SH-SY5Y (cell line): ENCODE measurements at regions not wholly inside any gene's neighbourhood (a gene's known extent, or its start where the extent isn't known, plus 50 kb on each side); places are given as distances from the start of the nearest gene placed in this dataset.

Source experiments
- GATA2 ChIP-seq: IDR thresholded peaks from 2 replicates; pipeline ENCODE4 v1.6.1; 2011; ENCODE audit warnings: mild to moderate bottlenecking, low read depth, low read length
- GATA3 ChIP-seq: IDR thresholded peaks from 2 replicates; pipeline ENCODE4 v1.6.1; 2011; ENCODE audit warnings: low read depth, mild to moderate bottlenecking, low read length, moderate library complexity

GRCh38 chr14:81584495-81584894, 50.8 kb upstream of the SEL1L start:
- TF ChIP-seq GATA2: no peak

- TF ChIP-seq GATA3: no peak
- no peak for TF ChIP-seq GATA2
Observed at GRCh38 chr14:81589381-81590065, 55.9 kb upstream of the SEL1L start.

GRCh38 chr14:81591266-81591665, 57.6 kb upstream of the SEL1L start:
- no peak for TF ChIP-seq GATA3
- no peak for TF ChIP-seq GATA2

- TF ChIP-seq GATA3 (no peak), GATA2 (no peak)
Observed at GRCh38 chr14:81594012-81594411, 60.4 kb upstream of the SEL1L start.

DNA sequence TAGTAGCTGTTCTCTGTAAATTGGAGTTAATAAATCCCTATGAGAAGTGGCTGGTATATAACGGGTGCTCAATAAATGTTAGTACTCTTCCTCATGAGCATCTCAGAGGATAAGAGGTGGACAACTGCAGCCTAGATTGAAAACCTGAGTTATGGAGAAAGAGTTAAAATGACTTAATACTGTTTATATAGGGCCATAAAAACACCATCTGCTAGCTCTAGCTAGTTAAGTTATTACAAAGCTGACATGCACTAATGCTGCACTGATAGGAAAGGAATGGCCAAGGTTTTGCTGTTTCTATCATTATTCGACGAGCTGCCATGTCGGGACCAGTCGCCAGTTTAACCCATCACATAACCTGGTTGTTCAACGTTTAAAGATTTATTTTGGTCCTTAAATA, 72.0 kb upstream of the SEL1L start:
- no peak for TF ChIP-seq GATA2
- TF ChIP-seq GATA3: no peak

GRCh38 chr14:81613341-81614045, 79.8 kb upstream of the SEL1L start:
- TF ChIP-seq GATA3 (no peak), GATA2 (no peak)

DNA sequence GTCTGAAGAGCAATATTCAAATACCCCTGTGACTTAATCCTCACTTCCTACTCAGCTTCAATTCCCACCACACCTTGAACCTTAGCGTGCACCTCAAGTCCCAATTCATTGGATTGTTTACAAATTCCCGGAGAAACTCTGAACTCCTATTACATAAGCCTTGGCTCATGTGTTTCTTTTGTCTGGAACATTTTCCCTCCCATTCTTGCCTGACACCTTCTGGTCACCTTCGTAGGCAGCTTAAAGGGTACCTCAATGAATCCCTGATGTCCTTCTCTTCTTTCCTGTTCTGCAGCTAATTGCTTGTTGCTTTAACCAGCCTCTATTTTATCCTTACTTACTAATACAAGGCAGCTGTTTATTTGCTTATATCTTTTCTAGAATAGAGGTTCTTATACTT, 85.0 kb upstream of the SEL1L start:
- TF ChIP-seq GATA3 (no peak), GATA2 (no peak)

DNA sequence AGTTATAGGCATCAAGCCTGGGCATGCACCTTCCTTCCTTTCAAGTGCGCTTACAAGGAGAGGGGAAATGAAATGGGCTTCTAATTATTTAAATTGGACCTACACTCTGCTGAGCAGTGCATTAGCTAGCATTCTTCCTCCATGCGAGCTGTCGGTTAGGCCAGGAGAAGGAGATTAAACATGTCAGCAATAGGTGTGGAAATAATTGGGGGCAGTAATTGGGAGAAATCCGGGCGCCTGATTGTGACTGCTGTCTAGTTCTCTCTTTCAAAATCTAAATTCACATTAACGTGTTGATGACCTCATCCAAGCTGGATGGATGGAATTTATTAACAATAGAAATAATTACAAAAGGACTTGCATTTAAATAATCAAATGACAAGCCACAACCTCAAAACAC, 86.2 kb upstream of the SEL1L start:
- TF ChIP-seq GATA2: no peak
- no peak for TF ChIP-seq GATA3

DNA sequence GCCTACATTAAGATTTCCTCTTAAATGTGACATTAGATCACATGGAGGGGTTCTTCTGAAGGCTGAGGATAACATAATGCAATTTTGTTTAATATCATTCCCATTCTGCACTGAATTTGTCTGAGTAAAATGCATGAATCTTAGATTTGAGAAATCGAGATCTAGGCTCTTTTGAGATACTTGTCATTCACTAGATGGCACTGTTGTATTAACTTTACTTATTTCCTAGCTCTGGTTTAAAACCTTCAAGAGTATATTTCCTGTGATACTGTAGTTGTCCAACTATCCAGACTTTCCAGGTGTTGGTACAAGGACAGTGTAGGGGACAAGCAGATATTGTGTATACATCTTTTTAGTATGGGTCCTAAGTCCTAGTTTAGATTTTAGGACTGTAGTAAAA, 91.7 kb upstream of the SEL1L start:
- TF ChIP-seq GATA2 (no peak), GATA3 (no peak)

- TF ChIP-seq GATA3 (no peak), GATA2 (no peak)
Observed at GRCh38 chr14:81632157-81632556, 98.5 kb upstream of the SEL1L start.

- TF ChIP-seq GATA3: no peak
- no peak for TF ChIP-seq GATA2
Observed at GRCh38 chr14:81633496-81633895, 99.8 kb upstream of the SEL1L start.

DNA sequence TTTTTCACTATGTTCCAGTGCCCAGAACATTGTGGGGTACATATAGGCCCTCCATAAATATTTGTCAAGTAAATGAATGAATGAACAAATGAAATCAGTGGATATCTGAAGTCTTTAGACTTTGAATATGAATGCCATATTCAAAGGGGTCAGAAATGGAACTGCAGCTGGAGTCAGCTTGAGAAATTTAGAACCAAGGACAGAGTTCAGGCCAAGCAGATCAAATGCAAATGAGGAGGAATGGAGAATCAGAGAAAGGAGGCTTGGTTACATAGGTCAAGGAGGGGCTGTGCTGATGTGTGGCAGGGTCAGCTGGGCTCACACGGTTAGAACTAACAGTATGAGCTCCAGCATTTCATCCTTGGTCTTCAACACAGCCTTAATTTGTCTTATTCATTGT, 104.0 kb upstream of the SEL1L start:
- no peak for TF ChIP-seq GATA3
- TF ChIP-seq GATA2: no peak

GRCh38 chr14:81638656-81639280, 105.1 kb upstream of the SEL1L start:
- TF ChIP-seq GATA3 (no peak), GATA2 (no peak)

DNA sequence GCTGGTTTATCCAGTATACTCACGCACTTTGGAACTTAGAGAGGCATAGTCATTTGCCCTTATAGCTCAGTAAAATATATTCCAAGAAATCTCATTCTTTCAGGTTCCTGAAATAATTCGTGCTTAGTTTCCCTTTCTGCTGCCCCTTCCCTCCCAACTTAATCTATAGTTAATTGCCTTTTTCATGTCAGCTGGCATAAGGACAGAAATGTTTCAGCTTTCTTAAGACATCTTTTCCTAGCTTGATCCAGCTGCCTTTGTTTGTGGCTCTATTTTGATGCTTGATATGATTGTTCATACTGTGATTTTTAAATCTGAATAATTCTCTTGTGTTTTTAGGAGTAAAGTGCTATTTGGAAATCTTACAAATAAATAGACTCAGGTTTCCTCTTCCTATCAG, 120.0 kb upstream of the SEL1L start:
- TF ChIP-seq GATA3: no peak
- TF ChIP-seq GATA2: no peak
